ENCODE measurements at regions not wholly inside any gene's neighbourhood (a gene's known extent, or its start where the extent isn't known, plus 50 kb on each side); places are given as distances from the start of the nearest gene placed in this dataset.

DNA sequence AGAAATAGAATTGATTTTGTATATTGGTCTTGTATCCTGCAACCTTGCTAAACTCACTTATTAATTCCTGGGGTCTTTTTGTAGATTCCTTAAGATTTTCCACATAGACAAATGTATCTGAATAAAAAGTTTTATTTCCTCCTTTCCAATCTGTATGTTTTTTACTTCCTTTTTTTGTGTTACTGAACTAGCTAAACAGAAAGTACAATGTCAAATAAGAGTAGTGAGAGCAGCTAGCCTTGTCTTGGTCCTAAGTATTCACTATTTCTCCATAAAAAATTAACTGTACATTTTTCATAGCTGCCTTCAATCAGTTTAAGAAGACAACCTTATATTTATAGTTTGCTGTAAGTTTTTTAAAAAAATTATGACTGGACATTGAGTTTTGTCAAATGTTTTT lies 74.9 kb downstream of the FASLG start:
- TF ChIP-seq, protein P1, sequence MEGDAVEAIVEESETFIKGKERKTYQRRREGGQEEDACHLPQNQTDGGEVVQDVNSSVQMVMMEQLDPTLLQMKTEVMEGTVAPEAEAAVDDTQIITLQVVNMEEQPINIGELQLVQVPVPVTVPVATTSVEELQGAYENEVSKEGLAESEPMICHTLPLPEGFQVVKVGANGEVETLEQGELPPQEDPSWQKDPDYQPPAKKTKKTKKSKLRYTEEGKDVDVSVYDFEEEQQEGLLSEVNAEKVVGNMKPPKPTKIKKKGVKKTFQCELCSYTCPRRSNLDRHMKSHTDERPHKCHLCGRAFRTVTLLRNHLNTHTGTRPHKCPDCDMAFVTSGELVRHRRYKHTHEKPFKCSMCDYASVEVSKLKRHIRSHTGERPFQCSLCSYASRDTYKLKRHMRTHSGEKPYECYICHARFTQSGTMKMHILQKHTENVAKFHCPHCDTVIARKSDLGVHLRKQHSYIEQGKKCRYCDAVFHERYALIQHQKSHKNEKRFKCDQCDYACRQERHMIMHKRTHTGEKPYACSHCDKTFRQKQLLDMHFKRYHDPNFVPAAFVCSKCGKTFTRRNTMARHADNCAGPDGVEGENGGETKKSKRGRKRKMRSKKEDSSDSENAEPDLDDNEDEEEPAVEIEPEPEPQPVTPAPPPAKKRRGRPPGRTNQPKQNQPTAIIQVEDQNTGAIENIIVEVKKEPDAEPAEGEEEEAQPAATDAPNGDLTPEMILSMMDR (IDR thresholded peaks at IDR 0.05; ENCODE audit: borderline replicate concordance, control extremely low read depth, extremely low read depth, insufficient read depth, missing control alignments), result no peak
- DNase-seq (ENCODE audit: low spot score), result no peak
- in situ Hi-C loops (cut with MboI; ENCODE audit: low sequenced_read_pairs, unreplicated experiment), result loop anchor here (25.0 kb wide), 1 partner anchor 1078 kb away; the partner anchor contains the start of genes CENPL and DARS2

DNA sequence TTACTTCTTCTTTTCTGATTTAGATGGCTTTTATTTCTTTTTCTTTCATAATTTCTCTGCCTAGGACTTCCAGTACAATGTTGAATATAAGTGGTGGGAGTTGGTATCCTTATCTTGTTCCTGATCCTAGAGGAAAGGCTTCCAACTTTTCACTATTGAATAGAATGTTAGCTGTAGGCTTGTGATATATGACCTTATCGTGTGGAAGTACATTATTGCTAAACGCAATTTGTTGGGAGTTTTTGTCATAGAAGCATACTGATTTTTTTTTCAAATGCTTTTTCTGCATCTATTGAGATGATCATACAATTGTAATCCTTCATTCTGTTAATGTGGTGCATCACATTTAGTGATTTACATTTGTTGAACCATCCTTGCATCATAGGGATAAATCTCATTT lies 79.5 kb downstream of the FASLG start:
- no peak for DNase-seq (ENCODE audit: low spot score)
- TF ChIP-seq, protein P1 (IDR thresholded peaks at IDR 0.05; ENCODE audit: borderline replicate concordance, control extremely low read depth, extremely low read depth, insufficient read depth, missing control alignments), result no peak
- in situ Hi-C loops (cut with MboI; ENCODE audit: low sequenced_read_pairs, unreplicated experiment), result loop anchor here (25.0 kb wide), 1 partner anchor 1074 kb away; the partner anchor contains the start of genes CENPL and DARS2

DNA sequence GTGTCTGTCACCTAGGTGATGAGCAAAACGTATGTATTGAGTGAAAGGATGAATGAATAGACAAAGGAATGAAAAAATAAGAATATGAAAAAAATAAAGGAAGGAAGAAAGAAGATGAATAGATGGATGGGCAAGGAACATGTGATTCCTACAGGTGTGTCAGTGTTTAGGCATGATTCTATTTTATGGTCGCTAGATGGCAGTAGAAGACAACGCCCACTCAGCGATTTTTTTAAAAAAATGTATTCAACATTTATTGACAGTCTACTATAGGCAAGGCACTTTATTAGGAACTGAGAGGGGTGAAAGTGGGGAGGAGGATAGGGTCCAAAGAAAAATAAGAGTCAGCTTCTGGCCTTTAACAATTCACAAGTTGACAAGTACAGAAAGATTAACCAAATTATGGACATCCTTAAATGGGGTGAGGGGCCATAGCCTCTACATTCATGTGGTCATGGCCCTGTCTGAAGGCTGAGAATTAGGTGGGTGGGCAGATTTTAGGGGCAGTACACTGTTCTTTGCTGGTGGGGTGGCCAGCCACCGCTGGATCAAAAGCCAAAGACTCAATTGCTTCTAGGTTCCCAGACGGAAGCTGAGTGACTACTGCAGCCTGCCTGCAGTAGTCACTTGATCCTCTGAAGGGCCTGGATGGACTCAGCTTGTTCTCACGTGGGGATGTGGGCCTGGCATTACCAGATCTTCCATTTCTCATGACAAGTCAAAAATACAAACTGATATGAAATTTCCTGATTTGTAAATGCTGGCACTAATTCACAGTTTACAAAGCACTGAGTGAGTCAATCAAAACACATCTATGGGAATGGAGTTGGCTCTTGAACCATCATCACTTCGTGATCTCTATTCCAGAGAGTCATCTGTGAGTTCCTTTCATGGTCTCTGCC lies 83.9 kb downstream of the FASLG start:
- in situ Hi-C loops (cut with MboI; ENCODE audit: low sequenced_read_pairs, unreplicated experiment), result loop anchor here (5.0 to 25.0 kb wide), 3 partner anchors 459 to 1069 kb away; partner anchors contain the start of genes CENPL and DARS2
- TF ChIP-seq, protein P1 (IDR thresholded peaks at IDR 0.05; ENCODE audit: borderline replicate concordance, control extremely low read depth, extremely low read depth, insufficient read depth, missing control alignments), result peak; percentile 74

DNA sequence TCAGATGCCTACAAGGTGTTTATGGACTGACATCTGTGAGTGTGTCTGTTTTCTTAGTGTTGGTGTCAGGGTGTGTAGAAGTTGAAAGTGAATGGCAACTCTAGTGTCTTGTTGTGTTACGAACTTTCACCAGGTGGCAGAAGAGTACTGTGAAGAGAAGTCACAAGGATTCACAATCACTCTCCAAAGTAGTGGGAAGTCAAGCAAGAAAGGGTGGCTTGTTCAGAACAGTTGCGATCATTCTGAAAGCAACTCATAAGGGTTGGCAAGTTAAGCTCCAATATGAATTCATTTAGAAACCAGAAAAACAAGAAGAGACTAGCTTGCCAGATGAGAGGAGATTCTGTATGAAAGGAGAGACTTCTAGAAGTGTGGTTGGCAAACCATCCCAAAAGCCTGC lies 86.1 kb downstream of the FASLG start:
- TF ChIP-seq, protein P1 (IDR thresholded peaks at IDR 0.05; ENCODE audit: borderline replicate concordance, control extremely low read depth, extremely low read depth, insufficient read depth, missing control alignments), result peak; percentile 59
- peak; percentile 47 for DNase-seq (ENCODE audit: low spot score)
- in situ Hi-C loops (cut with MboI; ENCODE audit: low sequenced_read_pairs, unreplicated experiment), result loop anchor here (5.0 to 25.0 kb wide), 3 partner anchors 77 to 1067 kb away; partner anchors contain the start of genes CENPL and DARS2

More for the DNA sequence above, 83.9 kb downstream of the FASLG start:
- no peak for DNase-seq (ENCODE audit: low spot score)

DNA sequence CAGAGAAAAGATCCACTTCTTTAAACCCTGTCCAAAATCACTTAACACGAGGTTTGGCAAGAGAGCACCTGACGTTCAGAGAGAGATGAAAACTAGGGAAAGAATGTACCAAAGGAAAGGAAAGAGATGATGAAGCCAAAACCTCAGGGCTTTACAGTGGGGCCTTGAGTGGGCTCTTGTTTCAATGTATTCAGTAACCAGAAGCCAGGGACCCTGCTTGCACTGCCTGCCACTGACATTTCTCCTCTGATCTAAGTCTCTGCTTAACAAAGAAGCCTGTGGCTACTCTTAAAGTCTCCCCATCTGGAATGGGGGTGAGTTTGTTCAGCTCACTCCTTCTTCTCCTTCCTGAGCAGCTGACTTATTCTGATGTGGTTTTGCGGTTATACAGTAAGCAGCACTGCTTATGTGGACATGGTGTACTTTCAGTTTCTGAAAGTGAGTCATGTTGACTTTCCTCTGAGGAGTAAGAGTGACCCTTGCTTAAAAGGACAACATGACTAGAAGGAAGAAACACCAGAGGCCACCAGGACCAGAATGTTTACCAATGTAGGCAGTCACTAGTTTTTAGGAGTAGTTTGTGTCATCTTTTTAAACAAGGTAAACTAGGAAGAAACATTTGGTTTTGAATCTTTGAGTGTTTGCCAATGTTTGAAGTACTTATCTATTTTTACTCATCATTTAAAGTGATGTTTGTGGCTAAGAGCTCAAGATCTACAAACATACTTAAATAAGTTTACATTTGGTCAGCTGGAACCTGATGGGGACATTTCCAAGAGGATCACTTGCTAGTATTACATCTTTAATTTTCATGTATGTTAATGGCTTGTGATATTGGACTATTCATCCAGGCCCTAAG lies 87.4 kb downstream of the FASLG start:
- in situ Hi-C loops (cut with MboI; ENCODE audit: low sequenced_read_pairs, unreplicated experiment), result loop anchor here (5.0 to 25.0 kb wide), 3 partner anchors 76 to 1066 kb away; partner anchors contain the start of genes CENPL and DARS2
- peak; percentile 52 for DNase-seq (ENCODE audit: low spot score)
- TF ChIP-seq, protein P1 (IDR thresholded peaks at IDR 0.05; ENCODE audit: borderline replicate concordance, control extremely low read depth, extremely low read depth, insufficient read depth, missing control alignments), result no peak

DNA sequence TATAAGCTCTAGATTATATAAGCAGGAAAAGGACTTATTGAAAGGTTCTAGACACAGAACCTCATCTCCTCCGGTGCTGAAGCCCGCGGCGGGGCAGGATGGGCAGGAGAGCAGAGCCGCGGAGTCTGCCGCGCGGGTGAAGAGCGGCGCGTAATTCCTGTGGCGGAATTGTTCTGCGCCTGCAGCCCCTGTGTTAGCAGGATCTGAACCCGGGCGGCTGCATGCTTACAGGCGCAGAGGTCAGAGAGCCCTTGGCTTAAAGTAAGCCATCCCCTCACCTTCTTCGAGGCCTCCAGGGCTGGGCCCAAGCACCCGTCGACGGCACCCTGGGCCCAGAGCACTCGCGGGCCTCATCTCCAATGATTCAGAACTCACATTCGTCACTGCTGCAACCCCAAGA lies 89.3 kb downstream of the FASLG start:
- DNase-seq (ENCODE audit: low spot score), result no peak
- in situ Hi-C loops (cut with MboI; ENCODE audit: low sequenced_read_pairs, unreplicated experiment), result loop anchor here (5.0 to 25.0 kb wide), 3 partner anchors 74 to 1064 kb away; partner anchors contain the start of genes CENPL and DARS2
- TF ChIP-seq, protein P1 (IDR thresholded peaks at IDR 0.05; ENCODE audit: borderline replicate concordance, control extremely low read depth, extremely low read depth, insufficient read depth, missing control alignments), result no peak
